ENCODE measurements at regions not wholly inside any gene's neighbourhood (a gene's known extent, or its start where the extent isn't known, plus 50 kb on each side); places are given as distances from the start of the nearest gene placed in this dataset.

DNA sequence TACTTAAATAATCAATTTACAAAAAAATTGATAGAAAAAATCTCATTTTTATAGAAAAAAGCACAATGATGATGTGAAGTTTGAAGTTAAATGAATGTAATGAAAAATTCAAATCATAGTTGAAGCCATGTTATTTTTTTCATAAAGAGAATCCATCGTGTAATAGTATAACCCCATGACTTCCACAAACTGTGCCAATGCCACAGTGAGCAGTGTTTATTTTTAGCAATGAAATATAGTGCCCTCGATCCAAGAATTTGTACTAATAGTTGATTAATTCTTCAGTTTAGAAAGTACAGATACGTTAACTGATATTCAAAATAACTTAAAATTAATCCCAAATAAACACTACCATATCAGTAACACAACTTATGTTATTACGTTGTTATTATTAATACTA lies 225.9 kb downstream of the PTPRC start:
- DNase-seq = no peak

DNA sequence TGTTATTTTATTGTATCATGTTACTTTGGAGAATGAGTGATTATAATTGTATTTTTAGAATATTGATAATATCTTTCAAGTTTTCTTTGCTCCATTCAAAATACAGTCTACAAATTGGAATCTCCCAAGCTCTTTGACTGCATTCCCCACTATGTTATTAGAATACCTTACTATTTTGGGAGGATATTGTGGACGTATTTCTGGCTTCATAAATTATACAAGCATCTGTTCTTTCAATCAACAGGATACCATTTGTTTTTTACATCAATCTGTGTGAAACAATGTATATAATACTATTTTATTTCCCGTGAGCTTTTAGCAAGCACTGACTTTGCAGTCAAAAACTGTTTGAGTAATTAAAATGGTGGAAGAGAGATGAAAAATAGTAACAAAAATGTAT lies 226.5 kb downstream of the PTPRC start:
- DNase-seq = no peak

DNA sequence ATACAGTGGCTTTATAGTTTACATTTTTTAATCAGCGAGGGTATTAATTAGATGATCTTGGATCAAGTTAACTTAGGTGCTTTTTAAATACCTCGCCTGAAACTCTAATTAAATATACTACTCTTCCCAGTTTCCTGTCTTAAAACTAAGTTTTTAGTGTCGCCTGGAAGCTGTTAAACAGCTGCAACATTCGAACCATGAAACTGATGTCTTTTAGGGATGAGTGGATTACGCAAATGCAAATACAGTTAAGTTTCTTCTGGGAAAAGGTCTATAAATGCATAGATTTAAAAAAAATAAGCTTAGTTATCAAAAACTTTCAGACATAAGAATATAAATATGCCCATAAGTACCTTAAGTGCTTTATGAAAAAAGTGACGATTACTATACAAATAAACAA lies 228.3 kb downstream of the PTPRC start:
- no peak for DNase-seq

DNA sequence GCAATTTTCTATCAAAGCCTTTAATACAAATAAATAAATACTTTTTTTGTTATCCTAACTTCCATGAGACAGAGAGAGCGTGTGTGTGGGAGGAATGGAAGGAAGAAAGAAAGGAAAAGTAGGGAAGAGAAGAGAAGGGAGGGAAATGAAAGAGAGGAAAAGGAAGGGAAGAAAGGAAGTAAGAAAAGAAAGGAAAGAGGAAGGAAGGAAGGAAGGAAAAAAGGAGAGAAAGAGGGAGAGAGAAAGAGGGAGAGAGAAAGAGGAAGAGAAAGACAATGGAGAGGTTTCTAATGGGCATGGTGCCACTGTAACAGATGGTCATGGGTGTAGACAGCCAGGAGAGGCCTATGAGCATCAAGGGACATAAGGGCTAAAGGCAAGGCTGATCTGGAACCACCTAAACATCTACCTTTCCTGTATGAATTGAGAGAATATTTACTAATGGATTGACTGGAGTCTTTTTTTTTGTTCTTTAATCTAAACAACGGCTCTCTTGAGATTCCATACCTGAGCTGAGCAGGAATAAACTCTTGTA lies 234.9 kb downstream of the PTPRC start:
- DNase-seq = no peak

- DNase-seq = peak; percentile 82 to 96 (median 83)
These were observed 237.6 kb downstream of the PTPRC start for GRCh38 chr1:198876371-198876871.

- DNase-seq = no peak
These were observed 239.7 kb downstream of the PTPRC start for GRCh38 chr1:198878566-198878965.

- no peak for DNase-seq
These were observed 241.0 kb downstream of the PTPRC start for GRCh38 chr1:198879711-198880306.

DNA sequence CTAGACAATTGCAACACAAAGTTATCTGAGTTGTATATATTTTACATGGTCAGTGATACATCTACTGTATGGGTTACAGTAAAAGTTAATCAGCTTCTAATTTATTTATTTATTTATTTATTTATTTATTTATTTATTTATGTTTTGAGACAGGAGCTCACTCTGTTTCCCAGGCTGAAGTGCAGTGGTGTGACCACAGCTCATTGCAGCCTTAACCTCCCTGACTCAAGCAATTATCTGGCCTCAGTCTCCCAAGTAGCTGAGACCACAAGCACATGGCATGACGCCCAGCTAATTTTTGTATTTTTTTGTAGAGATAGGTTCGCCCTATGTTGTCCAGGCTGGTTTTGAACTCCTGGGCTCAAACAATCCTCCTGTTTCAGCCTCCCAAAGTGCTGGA lies 241.6 kb downstream of the PTPRC start:
- DNase-seq = no peak

DNA sequence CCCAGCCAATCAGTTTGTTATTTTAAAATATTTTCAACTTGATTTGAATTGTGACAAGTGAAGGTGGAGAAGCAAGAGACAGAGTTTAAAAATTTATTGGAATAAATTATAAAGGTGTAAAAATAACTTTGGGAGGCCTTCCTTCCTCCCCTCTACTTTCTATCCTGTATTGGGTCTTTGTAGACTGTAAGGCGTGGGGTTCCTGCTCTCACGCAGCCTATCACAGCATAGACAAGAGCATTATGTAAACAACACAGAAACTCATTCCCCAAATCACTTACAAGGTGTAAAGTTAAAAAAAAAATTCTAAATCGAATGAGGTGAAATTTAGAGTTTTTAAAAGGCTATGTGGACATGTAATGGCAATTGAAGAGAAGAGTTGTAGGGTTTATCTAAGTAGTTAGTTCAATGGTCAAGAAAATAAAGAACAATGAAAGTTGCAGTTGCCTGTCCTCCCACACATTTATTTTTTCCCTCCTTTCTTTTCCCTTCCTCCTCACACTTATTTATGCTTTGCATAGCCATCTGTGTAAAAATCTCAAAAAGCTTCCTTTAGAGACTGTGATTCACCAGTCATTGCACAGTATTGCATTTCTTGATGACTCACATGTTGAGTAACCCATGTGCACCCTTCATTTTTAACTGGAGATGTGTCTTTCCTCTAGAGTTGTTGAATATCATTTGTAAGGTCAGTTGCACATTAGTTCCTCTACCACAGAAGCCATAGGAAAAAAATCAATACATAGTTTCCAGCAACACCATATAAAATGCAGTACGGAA lies 242.2 kb downstream of the PTPRC start:
- no peak for DNase-seq

DNA sequence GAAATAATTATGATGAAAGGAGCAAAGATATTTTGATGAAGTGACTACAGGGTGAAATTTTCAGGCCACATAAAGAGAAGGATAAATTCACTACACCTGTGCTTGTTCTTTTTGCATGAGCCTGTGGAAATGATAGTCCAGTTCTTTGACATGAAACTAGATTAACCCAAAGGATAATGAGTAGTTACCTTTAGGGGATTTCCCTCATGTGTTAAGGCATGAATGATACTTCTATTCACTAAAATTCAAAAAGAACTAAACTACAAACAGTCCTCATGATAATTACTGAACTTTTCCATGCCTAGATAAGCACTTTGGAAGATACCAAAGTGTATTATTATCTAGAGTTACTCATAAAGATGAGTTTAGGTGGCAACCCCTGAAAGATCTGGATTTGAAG lies 244.3 kb downstream of the PTPRC start:
- DNase-seq = no peak

GRCh38 chr1:198887866-198888265 lies 249.0 kb downstream of the PTPRC start:
- DNase-seq = no peak

DNA sequence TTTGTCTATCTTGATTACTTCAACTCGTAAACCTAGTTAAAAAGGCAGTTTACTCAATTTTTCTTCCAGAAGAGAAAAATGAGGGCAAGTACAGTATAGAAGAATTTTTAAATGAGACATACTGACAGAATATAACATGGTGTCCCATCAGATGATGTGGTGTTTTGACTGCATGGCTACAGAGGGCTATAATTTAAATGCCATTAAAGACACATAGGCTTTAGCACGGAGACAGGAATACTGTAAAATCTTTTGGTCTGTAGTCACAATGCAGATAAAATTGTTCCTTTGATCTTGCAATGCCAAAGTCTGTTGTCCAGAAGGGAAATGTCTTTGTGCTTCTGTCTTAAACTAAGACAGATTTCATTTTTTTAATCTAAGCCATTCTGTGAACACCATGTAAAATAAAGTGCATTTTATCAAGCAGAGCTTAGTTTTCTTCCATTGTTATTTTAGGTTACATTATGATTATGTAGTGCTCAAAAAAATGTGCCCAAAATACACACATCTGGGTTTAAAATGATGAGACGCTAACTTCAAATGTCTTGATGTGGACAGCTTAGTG lies 249.6 kb downstream of the PTPRC start:
- DNase-seq = peak in 1 of 3 experiments; percentile 26

DNA sequence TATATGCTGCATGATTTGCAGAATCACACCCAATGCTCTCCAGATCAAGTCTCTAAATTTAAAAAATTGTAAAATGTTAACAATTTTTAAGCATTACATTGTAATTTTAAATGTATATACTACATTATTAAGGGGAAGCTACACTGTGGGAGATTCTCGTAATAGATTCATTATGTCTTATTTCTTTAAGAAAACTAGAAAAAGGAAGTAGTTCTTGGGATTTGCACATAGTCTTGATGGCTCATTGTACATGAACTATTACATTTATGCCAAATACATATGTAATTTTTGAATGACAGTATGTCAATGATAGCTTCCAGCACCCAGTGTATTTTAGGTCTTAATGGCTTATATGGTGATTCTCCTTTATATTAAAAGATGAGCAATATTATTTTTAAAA lies 250.3 kb downstream of the PTPRC start:
- DNase-seq = no peak

DNA sequence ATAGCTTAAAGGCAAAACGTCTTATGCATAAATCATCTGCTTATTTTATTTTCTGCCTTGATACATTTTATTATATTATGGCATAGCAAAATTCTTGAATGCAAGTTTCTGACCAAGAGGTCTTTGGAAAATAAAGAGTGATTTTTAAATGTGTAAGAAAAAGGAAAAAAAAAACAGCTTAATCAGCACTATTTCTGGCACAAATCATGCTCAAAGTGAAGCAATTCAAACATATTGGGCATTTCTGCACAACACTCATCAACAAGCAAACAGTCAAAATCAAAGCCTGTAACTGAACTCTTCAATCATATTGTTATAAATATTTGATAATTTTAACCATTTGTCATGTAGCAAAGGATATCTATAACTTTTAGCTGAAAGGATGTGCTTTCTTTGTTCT lies 250.9 kb downstream of the PTPRC start:
- no peak for DNase-seq

GRCh38 chr1:198890214-198890930 lies 251.5 kb downstream of the PTPRC start:
- DNase-seq = peak in 2 of 3 experiments; percentile 60 to 88

DNA sequence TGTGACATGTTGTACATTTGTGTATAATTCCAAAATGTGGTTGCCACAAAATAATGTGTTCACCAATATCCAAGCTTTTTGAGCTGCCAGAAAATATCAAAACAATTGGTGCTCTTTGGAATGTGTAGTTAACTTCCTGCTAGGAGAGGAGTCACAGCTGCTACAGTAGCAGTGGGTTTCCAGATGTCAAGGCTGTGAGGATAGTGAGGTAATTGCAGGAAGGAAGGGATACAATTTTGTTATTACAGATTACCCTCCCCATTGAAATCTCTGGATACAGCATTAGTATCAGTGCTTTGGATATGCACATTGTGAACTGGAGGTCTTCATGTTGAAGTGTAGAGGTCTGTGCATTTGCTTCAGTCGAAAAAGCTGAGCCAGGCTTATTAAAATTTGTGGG lies 253.2 kb downstream of the PTPRC start:
- DNase-seq = peak in 1 of 3 experiments; percentile 65

GRCh38 chr1:198893141-198893540 lies 254.3 kb downstream of the PTPRC start:
- DNase-seq = no peak

DNA sequence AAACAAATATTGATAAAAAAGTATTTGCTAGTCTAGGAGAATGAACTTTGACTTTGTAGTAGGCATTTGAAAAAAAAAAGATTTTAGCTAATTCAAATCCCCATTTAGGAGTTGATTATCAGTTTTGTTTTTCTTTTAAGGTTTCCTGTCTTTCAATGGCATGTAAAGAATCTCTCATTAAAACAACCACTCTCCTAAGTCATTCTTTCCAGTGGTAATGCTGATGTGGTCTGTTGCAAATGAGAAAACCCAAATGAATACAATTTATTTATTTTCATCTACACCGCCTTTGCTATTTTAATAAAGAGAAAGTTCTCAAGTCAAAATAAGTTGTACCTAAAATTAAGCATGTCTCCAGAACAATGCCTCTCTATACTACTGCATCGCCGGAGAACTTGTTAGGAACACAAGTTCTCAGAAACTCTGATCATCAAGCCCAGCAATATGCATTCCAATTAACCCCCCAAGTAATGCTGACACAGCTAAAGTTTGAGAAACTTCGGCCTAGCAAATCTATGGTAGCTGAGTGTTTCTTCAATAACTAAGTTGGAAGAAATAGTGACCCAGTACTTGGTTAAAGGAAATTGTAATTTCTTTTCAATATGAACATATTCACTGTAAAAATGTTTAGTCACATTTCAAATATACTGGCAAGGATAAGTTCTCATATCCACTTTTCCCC lies 255.1 kb downstream of the PTPRC start:
- DNase-seq = no peak

GRCh38 chr1:198901266-198901665 lies 262.4 kb downstream of the PTPRC start:
- DNase-seq = no peak

DNA sequence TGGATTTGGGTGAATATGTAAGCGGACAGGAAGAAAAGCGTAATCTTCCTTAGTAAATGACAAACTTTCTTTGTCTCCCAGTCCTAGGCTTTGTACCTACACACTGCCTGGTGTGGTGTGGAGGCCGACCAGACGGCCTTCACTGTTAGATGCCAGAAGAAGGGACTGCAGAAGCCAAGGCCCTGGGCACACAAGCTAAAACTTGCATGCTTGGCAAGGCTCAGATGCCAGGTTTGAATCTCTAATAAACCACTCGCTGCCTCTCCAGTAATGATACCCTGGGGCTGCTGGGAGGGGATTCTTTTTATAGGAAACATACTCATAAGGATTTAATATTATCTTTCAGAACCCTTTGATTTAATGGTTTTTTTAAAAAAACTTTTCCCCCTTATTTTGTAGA lies 263.8 kb downstream of the PTPRC start:
- DNase-seq = no peak

- peak in 1 of 3 experiments; percentile 18 for DNase-seq
These were observed 264.4 kb downstream of the PTPRC start for GRCh38 chr1:198903203-198903602.

DNA sequence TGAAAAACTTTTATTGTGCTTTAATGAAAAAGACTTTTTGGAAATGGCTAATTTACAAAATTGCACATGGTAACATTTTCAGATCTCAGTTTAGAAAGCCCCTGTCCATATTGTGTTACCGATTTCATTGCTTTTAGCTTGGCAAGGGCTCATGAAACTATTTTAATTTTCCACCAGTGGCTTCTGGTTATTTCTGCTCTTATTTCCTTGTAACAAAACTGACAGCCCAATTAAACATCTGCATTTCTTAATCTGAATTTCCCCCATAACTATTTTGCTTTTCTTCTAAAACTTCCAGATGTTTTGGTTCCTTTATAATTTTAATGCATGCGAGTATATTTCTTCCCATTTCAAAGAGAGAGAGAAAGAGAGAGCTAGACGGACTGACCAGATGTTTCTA lies 264.8 kb downstream of the PTPRC start:
- no peak for DNase-seq

GRCh38 chr1:198904321-198904720 lies 265.5 kb downstream of the PTPRC start:
- no peak for DNase-seq
